ENCODE measurements at regions not wholly inside any gene's neighbourhood (a gene's known extent, or its start where the extent isn't known, plus 50 kb on each side); places are given as distances from the start of the nearest gene placed in this dataset.

- H3K4me3 ChIP-seq (ENCODE audit: low read length), result no peak overlapping the region
- DNase-seq (ENCODE audit: low read depth), result no peak
- no peak for TF ChIP-seq CTCF (conservative IDR thresholded peaks at IDR 0.05; ENCODE audit: low read length)
These were observed 400.1 kb downstream of the PDHA2 start for GRCh38 chr4:96240041-96240440.

GRCh38 chr4:96241819-96242218 is 401.9 kb downstream of the PDHA2 start:
- TF ChIP-seq CTCF (conservative IDR thresholded peaks at IDR 0.05; ENCODE audit: low read length), result no peak
- no peak for DNase-seq (ENCODE audit: low read depth)
- no peak overlapping the region for H3K4me3 ChIP-seq (ENCODE audit: low read length)

- no peak overlapping the region for H3K4me3 ChIP-seq (ENCODE audit: low read length)
- DNase-seq (ENCODE audit: low read depth), result no peak
- no peak for TF ChIP-seq CTCF (conservative IDR thresholded peaks at IDR 0.05; ENCODE audit: low read length)
These were observed 407.2 kb downstream of the PDHA2 start for GRCh38 chr4:96247096-96247495.

GRCh38 chr4:96248225-96248624 is 408.3 kb downstream of the PDHA2 start:
- DNase-seq (ENCODE audit: low read depth), result no peak
- no peak for TF ChIP-seq CTCF (conservative IDR thresholded peaks at IDR 0.05; ENCODE audit: low read length)
- H3K4me3 ChIP-seq (ENCODE audit: low read length), result no peak overlapping the region

- no peak overlapping the region for H3K4me3 ChIP-seq (ENCODE audit: low read length)
- DNase-seq (ENCODE audit: low read depth), result no peak
- TF ChIP-seq CTCF (conservative IDR thresholded peaks at IDR 0.05; ENCODE audit: low read length), result no peak
These were observed 420.3 kb downstream of the PDHA2 start for GRCh38 chr4:96260064-96260682.

GRCh38 chr4:96262057-96262456 is 422.2 kb downstream of the PDHA2 start:
- no peak for DNase-seq (ENCODE audit: low read depth)
- no peak for TF ChIP-seq CTCF (conservative IDR thresholded peaks at IDR 0.05; ENCODE audit: low read length)
- no peak overlapping the region for H3K4me3 ChIP-seq (ENCODE audit: low read length)

- DNase-seq (ENCODE audit: low read depth), result no peak
These were observed 423.4 kb downstream of the PDHA2 start for GRCh38 chr4:96263291-96263690.

More at GRCh38 chr4:96263291-96263690, 423.4 kb downstream of the PDHA2 start:
- H3K4me3 ChIP-seq (ENCODE audit: low read length), result no peak overlapping the region
- no peak for TF ChIP-seq CTCF (conservative IDR thresholded peaks at IDR 0.05; ENCODE audit: low read length)
